Progenitor cell of endocrine pancreas (in vitro differentiated cells): ENCODE measurements at regions not wholly inside any gene's neighbourhood (a gene's known extent, or its start where the extent isn't known, plus 50 kb on each side); places are given as distances from the start of the nearest gene placed in this dataset.
"Not testable (repeated sequence)": the region's sequence is repeated elsewhere in the genome, so short reads cannot be mapped to it uniquely, and the experiment has no call there.

Source experiments
- DNase-seq: peaks from one replicate; pipeline ENCODE4 v3.0.0; 2021; ENCODE audit warnings: low spot score; ENCODE audit not compliant: unreplicated experiment
- H3K27ac Mint-ChIP-seq: 2 replicates; pipeline ENCODE4 v1.8.0; 2021; ENCODE audit warnings: mild to moderate bottlenecking, moderate library complexity, mixed read lengths
- H3K27me3 Mint-ChIP-seq: 2 replicates; pipeline ENCODE4 v1.8.0; 2021; ENCODE audit warnings: mixed read lengths
- H3K36me3 Mint-ChIP-seq: 2 replicates; pipeline ENCODE4 v1.8.0; 2022; ENCODE audit warnings: mixed read lengths; ENCODE audit not compliant: insufficient read depth
- H3K4me1 Mint-ChIP-seq: 2 replicates; pipeline ENCODE4 v1.8.0; 2021; ENCODE audit warnings: low read depth, mixed read lengths
- H3K4me3 Mint-ChIP-seq: 2 replicates; pipeline ENCODE4 v1.8.0; 2021; ENCODE audit warnings: low read depth, mild to moderate bottlenecking, moderate library complexity, mixed read lengths
- H3K9me3 Mint-ChIP-seq: 2 replicates; pipeline ENCODE4 v1.8.0; 2021; ENCODE audit warnings: low read depth, mixed read lengths
- CTCF ChIP-seq: fragments of 200-600 bp; sonication (generic); IDR thresholded peaks from one replicate; pipeline ENCODE4 v1.5.0; 2021; ENCODE audit warnings: antibody characterized with exemption, mild to moderate bottlenecking; ENCODE audit not compliant: unreplicated experiment

GRCh38 chr3:103512595-103512994, 1077.8 kb downstream of the ZPLD1 start:
- no peak for TF ChIP-seq CTCF
- H3K4me3 Mint-ChIP-seq: no peak overlapping the region
- DNase-seq: no peak
- H3K9me3 Mint-ChIP-seq: no peaks in the 10 kb centered on the region
- H3K27ac Mint-ChIP-seq: peak overlapping the region; percentile 20
- H3K4me1 Mint-ChIP-seq: peaks cover 7% of the 10 kb centered on the region
- H3K27me3 Mint-ChIP-seq: no peaks in the 10 kb centered on the region
- H3K36me3 Mint-ChIP-seq: no peaks in the 10 kb centered on the region

- Mint-ChIP-seq H3K9me3 (no peaks in the 10 kb centered on the region), H3K27ac (no peak overlapping the region), H3K27me3 (no peaks in the 10 kb centered on the region), H3K36me3 (no peaks in the 10 kb centered on the region), H3K4me3 (no peak overlapping the region), H3K4me1 (peaks cover 7% of the 10 kb centered on the region)
- no peak for DNase-seq
- TF ChIP-seq CTCF: no peak
Measured at GRCh38 chr3:103513003-103513402, 1078.2 kb downstream of the ZPLD1 start.

- no peak for TF ChIP-seq CTCF
- Mint-ChIP-seq H3K4me1 (peaks cover 7% of the 10 kb centered on the region), H3K4me3 (no peak overlapping the region), H3K9me3 (peaks cover 4% of the 10 kb centered on the region), H3K27me3 (no peaks in the 10 kb centered on the region), H3K27ac (no peak overlapping the region), H3K36me3 (no peaks in the 10 kb centered on the region)
- DNase-seq: no peak
Measured at GRCh38 chr3:103515116-103515515, 1080.3 kb downstream of the ZPLD1 start.

- TF ChIP-seq CTCF: no peak
Measured at GRCh38 chr3:103516950-103517349, 1082.1 kb downstream of the ZPLD1 start.

GRCh38 chr3:103531327-103531726, 1096.5 kb downstream of the ZPLD1 start:
- not testable (repeated sequence) for H3K4me1 Mint-ChIP-seq, H3K36me3 Mint-ChIP-seq, H3K4me3 Mint-ChIP-seq, H3K9me3 Mint-ChIP-seq, H3K27me3 Mint-ChIP-seq, DNase-seq, H3K27ac Mint-ChIP-seq

More at GRCh38 chr3:103516950-103517349, 1082.1 kb downstream of the ZPLD1 start:
- DNase-seq: no peak
- peaks cover 15% of the 10 kb centered on the region for H3K9me3 Mint-ChIP-seq
- no peak overlapping the region for H3K27ac Mint-ChIP-seq
- H3K4me3 Mint-ChIP-seq: no peak overlapping the region
- H3K4me1 Mint-ChIP-seq: peaks cover 4% of the 10 kb centered on the region
- no peaks in the 10 kb centered on the region for H3K27me3 Mint-ChIP-seq
- peaks cover 1% of the 10 kb centered on the region for H3K36me3 Mint-ChIP-seq

- Mint-ChIP-seq H3K4me1 (peaks cover 2% of the 10 kb centered on the region), H3K4me3 (no peak overlapping the region), H3K27me3 (no peaks in the 10 kb centered on the region), H3K9me3 (no peaks in the 10 kb centered on the region), H3K36me3 (no peaks in the 10 kb centered on the region), H3K27ac (no peak overlapping the region)
- no peak for TF ChIP-seq CTCF
- DNase-seq: no peak
Measured at GRCh38 chr3:103532986-103533385, 1098.2 kb downstream of the ZPLD1 start.
